Trophoblast cell (in vitro differentiated cells and primary cell): ENCODE measurements at regions not wholly inside any gene's neighbourhood (a gene's known extent, or its start where the extent isn't known, plus 50 kb on each side); places are given as distances from the start of the nearest gene placed in this dataset.

Experiments used
- DNase-seq, 2 donors: peaks; one replicate each; pipeline ENCODE4 v3.0.0-alpha.2; 2016
- H2AFZ ChIP-seq: 2 replicates; pipeline ENCODE4 v1.6.1; 2013; ENCODE audit warnings: low read length, moderate library complexity, mild to moderate bottlenecking; ENCODE audit not compliant: insufficient read depth, poor library complexity
- H2AK5ac ChIP-seq: 2 replicates; pipeline ENCODE4 v1.6.1; 2013; ENCODE audit warnings: mild to moderate bottlenecking, low read length
- H2BK120ac ChIP-seq: 2 replicates; pipeline ENCODE4 v1.6.1; 2013; ENCODE audit warnings: low read length, mild to moderate bottlenecking, moderate library complexity; ENCODE audit not compliant: insufficient read depth, poor library complexity
- H2BK12ac ChIP-seq: 2 replicates; pipeline ENCODE4 v1.6.1; 2013; ENCODE audit warnings: mild to moderate bottlenecking, low read length, moderate library complexity
- H2BK5ac ChIP-seq: 2 replicates; pipeline ENCODE4 v1.6.1; 2013; ENCODE audit warnings: low read length, low read depth, moderate library complexity, mild to moderate bottlenecking; ENCODE audit not compliant: poor library complexity
- H3K14ac ChIP-seq: 2 replicates; pipeline ENCODE4 v1.6.1; 2013; ENCODE audit warnings: mild to moderate bottlenecking, low read length
- H3K18ac ChIP-seq: 2 replicates; pipeline ENCODE4 v1.6.1; 2013; ENCODE audit warnings: mild to moderate bottlenecking, low read length
- H3K23ac ChIP-seq: 2 replicates; pipeline ENCODE4 v1.6.1; 2013; ENCODE audit warnings: low read length
- H3K27ac ChIP-seq: 2 replicates; pipeline ENCODE4 v1.5.1; 2013; ENCODE audit warnings: low read depth, mild to moderate bottlenecking, inconsistent platforms, low read length, moderate library complexity
- H3K27me3 ChIP-seq: 2 replicates; pipeline ENCODE4 v1.6.1; 2013; ENCODE audit warnings: inconsistent platforms, mild to moderate bottlenecking, low read length, moderate library complexity; ENCODE audit not compliant: insufficient read depth
- H3K36me3 ChIP-seq, 2 experiments: 1 replicate in 1 of 2; 2 replicates in 1 of 2; pipeline ENCODE4 v1.6.1; 2013; ENCODE audit warnings: low read length in 2 of 2, mild to moderate bottlenecking in 2 of 2, moderate library complexity in 1 of 2; ENCODE audit not compliant: insufficient read depth in 2 of 2, control insufficient read depth in 1 of 2
- H3K4ac ChIP-seq: 2 replicates; pipeline ENCODE4 v1.6.1; 2013; ENCODE audit warnings: low read depth, mild to moderate bottlenecking, low read length, moderate library complexity
- H3K4me1 ChIP-seq, 2 experiments: 1 replicate in 1 of 2; 2 replicates in 1 of 2; pipeline ENCODE4 v1.6.1; 2013; ENCODE audit warnings: low read length in 2 of 2, mild to moderate bottlenecking in 2 of 2, moderate library complexity in 1 of 2; ENCODE audit not compliant: insufficient read depth in 2 of 2, control insufficient read depth in 1 of 2
- H3K4me2 ChIP-seq: 2 replicates; pipeline ENCODE4 v1.6.1; 2013; ENCODE audit warnings: inconsistent platforms, mild to moderate bottlenecking, low read length, moderate library complexity
- H3K4me3 ChIP-seq: 2 replicates; pipeline ENCODE4 v1.5.1; 2013; ENCODE audit warnings: mild to moderate bottlenecking, low read depth, low read length, inconsistent platforms
- H3K79me1 ChIP-seq: one replicate; pipeline ENCODE4 v1.6.1; 2013; ENCODE audit warnings: low read length
- H3K79me2 ChIP-seq: 2 replicates; pipeline ENCODE4 v1.6.1; 2013; ENCODE audit warnings: low read length, mild to moderate bottlenecking; ENCODE audit not compliant: control insufficient read depth, insufficient read depth, poor library complexity
- H3K9ac ChIP-seq: 2 replicates; pipeline ENCODE4 v1.6.1; 2013; ENCODE audit warnings: mild to moderate bottlenecking, low read length
- H3K9me3 ChIP-seq: 2 replicates; pipeline ENCODE4 v1.6.1; 2013; ENCODE audit warnings: low read depth, mild to moderate bottlenecking, control low read depth, inconsistent platforms, low read length; ENCODE audit not compliant: insufficient read depth
- H4K12ac ChIP-seq: 2 replicates; pipeline ENCODE4 v1.6.1; 2013; ENCODE audit warnings: low read depth, mild to moderate bottlenecking, low read length, moderate library complexity
- H4K8ac ChIP-seq: 2 replicates; pipeline ENCODE4 v1.6.1; 2013; ENCODE audit warnings: low read depth, mild to moderate bottlenecking, low read length, moderate library complexity
- H4K91ac ChIP-seq: one replicate; pipeline ENCODE4 v1.6.1; 2013; ENCODE audit warnings: low read depth, mild to moderate bottlenecking, low read length, moderate library complexity
- WGBS: extraction: QIAGEN DNeasy Blood & Tissue Kit; methylation state at CpG from one replicate; pipeline ENCODE4 v1.1.7; 2013; ENCODE audit warnings: missing lambda C conversion rate; ENCODE audit not compliant: insufficient read length, insufficient coverage; ENCODE audit errors: extremely low coverage; 5-methylcytosine and 5-hydroxymethylcytosine counted together

- no peak overlapping the region for H3K9ac ChIP-seq
- DNase-seq: no peak
- H3K4me3 ChIP-seq: no peak overlapping the region
- no peaks in the 10 kb centered on the region for H3K79me2 ChIP-seq
- H3K23ac ChIP-seq: no peak overlapping the region
- no peak overlapping the region for H3K4me2 ChIP-seq
- H4K91ac ChIP-seq: no peak overlapping the region
- no peak overlapping the region for H4K8ac ChIP-seq
- no peak overlapping the region for H2BK120ac ChIP-seq
- no peak overlapping the region for H2BK5ac ChIP-seq
- no peak overlapping the region for H2BK12ac ChIP-seq
- no peaks in the 10 kb centered on the region for H3K9me3 ChIP-seq
- H3K18ac ChIP-seq: no peak overlapping the region
- H3K79me1 ChIP-seq: no peaks in the 10 kb centered on the region
- no peak overlapping the region for H3K4ac ChIP-seq
- peaks cover 2 to 3% of the 10 kb centered on the region in 2 experiments for H3K4me1 ChIP-seq
- no peaks in the 10 kb centered on the region for H3K27me3 ChIP-seq
- no peaks in the 10 kb centered on the region for H3K36me3 ChIP-seq
- H3K27ac ChIP-seq: no peak overlapping the region
- H2AFZ ChIP-seq: no peak overlapping the region
- no peak overlapping the region for H2AK5ac ChIP-seq
- no peak overlapping the region for H3K14ac ChIP-seq
- no CpG with 5 or more reads among the region's 10 CpGs for WGBS
- no peak overlapping the region for H4K12ac ChIP-seq
Measured at GRCh38 chr11:34001557-34002064, 49.9 kb upstream of the CAPRIN1 start.

- peaks cover 2 to 3% of the 10 kb centered on the region in 2 experiments for H3K4me1 ChIP-seq
- H4K91ac ChIP-seq: no peak overlapping the region
- no peak overlapping the region for H2BK5ac ChIP-seq
- H3K36me3 ChIP-seq: no peaks in the 10 kb centered on the region
- no peak overlapping the region for H4K8ac ChIP-seq
- no peak overlapping the region for H2BK120ac ChIP-seq
- no peaks in the 10 kb centered on the region for H3K79me2 ChIP-seq
- no peak overlapping the region for H3K4ac ChIP-seq
- no peak overlapping the region for H2AFZ ChIP-seq
- no CpG with 5 or more reads among the region's 2 CpGs for WGBS
- H3K23ac ChIP-seq: no peak overlapping the region
- no peak overlapping the region for H3K14ac ChIP-seq
- no peaks in the 10 kb centered on the region for H3K27me3 ChIP-seq
- no peak overlapping the region for H3K9ac ChIP-seq
- no peak for DNase-seq
- no peak overlapping the region for H3K18ac ChIP-seq
- no peaks in the 10 kb centered on the region for H3K9me3 ChIP-seq
- H2AK5ac ChIP-seq: no peak overlapping the region
- no peaks in the 10 kb centered on the region for H3K79me1 ChIP-seq
- no peak overlapping the region for H3K4me3 ChIP-seq
- H2BK12ac ChIP-seq: no peak overlapping the region
- H3K27ac ChIP-seq: no peak overlapping the region
- no peak overlapping the region for H4K12ac ChIP-seq
- no peak overlapping the region for H3K4me2 ChIP-seq
Measured at GRCh38 chr11:33999393-33999792, 52.1 kb upstream of the CAPRIN1 start.

GRCh38 chr11:33997584-33998251 is 53.8 kb upstream of the CAPRIN1 start:
- Histone ChIP-seq H3K27ac (no peak overlapping the region), H2BK5ac (no peak overlapping the region), H3K9ac (no peak overlapping the region), H3K4me3 (no peak overlapping the region), H3K79me2 (no peaks in the 10 kb centered on the region), H3K14ac (no peak overlapping the region), H3K27me3 (no peaks in the 10 kb centered on the region), H3K18ac (no peak overlapping the region), H4K12ac (no peak overlapping the region), H4K91ac (no peak overlapping the region), H3K36me3 (no peaks in the 10 kb centered on the region), H3K79me1 (no peaks in the 10 kb centered on the region), H3K4me1 (peaks cover 2 to 3% of the 10 kb centered on the region in 2 experiments), H3K4me2 (peak overlapping the region; percentile 43), H3K9me3 (no peaks in the 10 kb centered on the region), H2AFZ (no peak overlapping the region), H2AK5ac (no peak overlapping the region), H3K23ac (no peak overlapping the region), H2BK12ac (no peak overlapping the region), H4K8ac (no peak overlapping the region), H3K4ac (no peak overlapping the region), H2BK120ac (no peak overlapping the region)
- DNase-seq: peak; percentile 65 to 71
- no CpG with 5 or more reads among the region's 7 CpGs for WGBS

DNA sequence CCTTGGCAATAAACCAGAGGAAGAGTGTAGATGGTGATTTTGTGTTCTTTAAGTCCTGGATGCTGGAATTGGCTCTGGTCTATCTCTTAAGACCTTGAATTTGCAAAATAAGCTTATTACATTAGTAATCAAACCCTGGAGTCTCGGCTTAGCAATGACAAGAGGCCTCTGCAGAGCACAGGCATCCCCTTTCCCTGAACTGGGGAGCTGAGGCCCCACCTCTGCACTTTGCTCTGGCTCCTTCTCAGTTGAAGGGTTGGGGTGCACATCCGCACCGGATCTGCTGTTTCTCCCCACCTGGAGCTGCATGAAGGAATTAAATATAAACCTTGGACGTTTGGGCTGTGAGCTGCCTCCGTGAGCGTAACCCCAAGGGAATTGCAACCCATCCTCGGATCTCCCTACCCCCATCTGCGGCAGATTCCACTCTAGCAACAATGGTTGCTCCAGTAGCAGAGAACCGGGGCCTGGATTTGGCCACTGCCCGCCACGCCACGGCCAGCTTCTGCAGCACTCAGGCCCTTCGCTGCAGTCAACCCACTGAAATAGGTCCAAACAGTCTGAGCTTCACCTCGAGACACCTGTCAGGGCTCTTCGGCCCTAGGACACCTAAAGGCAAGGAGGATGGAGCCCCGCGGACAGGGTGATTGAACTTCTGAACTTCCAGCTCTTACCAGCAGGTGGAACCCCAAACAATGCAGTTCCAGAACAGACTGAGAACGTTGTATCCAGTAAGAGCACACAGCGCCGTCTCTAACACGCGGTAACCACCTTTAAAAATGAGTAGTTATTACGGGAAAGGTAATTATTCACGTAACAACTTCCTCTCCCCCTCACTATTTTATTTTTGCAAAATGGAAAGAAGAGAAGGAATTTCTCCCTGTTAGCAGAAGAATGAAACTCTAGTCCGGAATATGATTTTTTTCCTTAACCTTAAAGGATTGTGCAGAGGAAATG is 54.8 kb upstream of the CAPRIN1 start:
- peaks cover 0 to 3% of the 10 kb centered on the region in 2 experiments for H3K4me1 ChIP-seq

More for the DNA sequence above, 54.8 kb upstream of the CAPRIN1 start:
- Histone ChIP-seq H3K9me3 (no peaks in the 10 kb centered on the region), H3K36me3 (no peaks in the 10 kb centered on the region), H3K4me2 (no peak overlapping the region), H3K79me2 (no peaks in the 10 kb centered on the region), H3K4me3 (peak overlapping the region; percentile 34), H4K12ac (no peak overlapping the region), H3K14ac (no peak overlapping the region), H2BK12ac (no peak overlapping the region), H3K79me1 (no peaks in the 10 kb centered on the region), H3K18ac (no peak overlapping the region), H3K9ac (no peak overlapping the region), H3K4ac (no peak overlapping the region), H2BK5ac (no peak overlapping the region), H2AK5ac (no peak overlapping the region), H4K8ac (no peak overlapping the region), H4K91ac (no peak overlapping the region), H2BK120ac (no peak overlapping the region), H2AFZ (no peak overlapping the region), H3K27ac (no peak overlapping the region), H3K23ac (no peak overlapping the region), H3K27me3 (no peaks in the 10 kb centered on the region)
- no CpG with 5 or more reads among the region's 25 CpGs for WGBS
- peak; percentile 89 to 94 for DNase-seq
